Liver (tissue), 3 donors: ENCODE measurements at regions not wholly inside any gene's neighbourhood (a gene's known extent, or its start where the extent isn't known, plus 50 kb on each side); places are given as distances from the start of the nearest gene placed in this dataset.
"Not testable (repeated sequence)": the region's sequence is repeated elsewhere in the genome, so short reads cannot be mapped to it uniquely, and the experiment has no call there.

Experiments used
- EGR1 ChIP-seq, 2 donors: IDR thresholded peaks; 2 replicates each; pipeline ENCODE4 v1.6.1; 2016 to 2018; ENCODE audit warnings: antibody characterized with exemption in 2 of 2, low read depth in 2 of 2
- GABPA ChIP-seq, 2 donors: IDR thresholded peaks in 1 of 2; conservative IDR thresholded peaks in 1 of 2; 2 replicates each; pipeline ENCODE4 v1.6.1; 2016; ENCODE audit warnings: antibody characterized with exemption in 2 of 2, mild to moderate bottlenecking in 1 of 2, moderate library complexity in 1 of 2
- JUND ChIP-seq, 2 donors: IDR thresholded peaks; 2 replicates each; pipeline ENCODE4 v1.6.1; 2016; ENCODE audit warnings: antibody characterized with exemption in 2 of 2
- RAD21 ChIP-seq, 2 donors: IDR thresholded peaks; 2 replicates each; pipeline ENCODE4 v1.6.1; 2016; ENCODE audit warnings: antibody characterized with exemption in 2 of 2, mild to moderate bottlenecking in 2 of 2
- SP1 ChIP-seq: IDR thresholded peaks from 2 replicates; pipeline ENCODE4 v1.6.1; 2018; ENCODE audit warnings: antibody characterized with exemption, mild to moderate bottlenecking
- TF ChIP-seq, protein P1 (sequence below): IDR thresholded peaks from 2 replicates; pipeline ENCODE4 v1.6.1; 2016; ENCODE audit warnings: antibody characterized with exemption
- TF ChIP-seq, protein P2 (sequence below): fragments of 150-350 bp; IDR thresholded peaks from 2 replicates; pipeline ENCODE4 v1.5.1; 2017; ENCODE audit warnings: improper control_type of control experiment, low read depth, low read length; ENCODE audit not compliant: missing input control
- TF ChIP-seq, protein P3 (sequence below): IDR thresholded peaks from 2 replicates; pipeline ENCODE4 v1.6.1; 2016; ENCODE audit warnings: antibody characterized with exemption, mild to moderate bottlenecking
- donor health status: healthy.
- donor health status: healthy.

DNA sequence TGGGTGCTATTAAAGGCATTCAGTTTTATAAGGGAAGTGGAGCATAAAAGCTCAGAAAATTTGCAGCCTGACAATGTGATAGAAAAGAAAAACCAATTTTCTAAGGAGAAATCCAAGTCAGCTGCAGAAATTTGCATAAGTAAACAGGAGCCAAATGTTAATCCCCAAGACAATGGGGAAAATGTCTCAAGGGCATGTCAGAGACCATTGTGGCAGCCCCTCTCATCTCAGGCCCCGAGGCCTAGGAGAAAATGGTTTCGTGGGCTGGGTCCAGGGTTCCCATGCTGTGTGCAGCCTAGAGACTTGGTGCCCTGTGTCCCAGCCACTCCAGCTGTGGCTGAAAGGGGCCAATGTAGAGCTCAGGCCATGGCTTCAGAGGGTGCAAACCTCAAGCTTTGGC lies 150.8 kb upstream of the E2F7 start:
- TF ChIP-seq, protein P1, sequence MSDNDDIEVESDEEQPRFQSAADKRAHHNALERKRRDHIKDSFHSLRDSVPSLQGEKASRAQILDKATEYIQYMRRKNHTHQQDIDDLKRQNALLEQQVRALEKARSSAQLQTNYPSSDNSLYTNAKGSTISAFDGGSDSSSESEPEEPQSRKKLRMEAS, result not testable (repeated sequence)
- TF ChIP-seq, protein P2, sequence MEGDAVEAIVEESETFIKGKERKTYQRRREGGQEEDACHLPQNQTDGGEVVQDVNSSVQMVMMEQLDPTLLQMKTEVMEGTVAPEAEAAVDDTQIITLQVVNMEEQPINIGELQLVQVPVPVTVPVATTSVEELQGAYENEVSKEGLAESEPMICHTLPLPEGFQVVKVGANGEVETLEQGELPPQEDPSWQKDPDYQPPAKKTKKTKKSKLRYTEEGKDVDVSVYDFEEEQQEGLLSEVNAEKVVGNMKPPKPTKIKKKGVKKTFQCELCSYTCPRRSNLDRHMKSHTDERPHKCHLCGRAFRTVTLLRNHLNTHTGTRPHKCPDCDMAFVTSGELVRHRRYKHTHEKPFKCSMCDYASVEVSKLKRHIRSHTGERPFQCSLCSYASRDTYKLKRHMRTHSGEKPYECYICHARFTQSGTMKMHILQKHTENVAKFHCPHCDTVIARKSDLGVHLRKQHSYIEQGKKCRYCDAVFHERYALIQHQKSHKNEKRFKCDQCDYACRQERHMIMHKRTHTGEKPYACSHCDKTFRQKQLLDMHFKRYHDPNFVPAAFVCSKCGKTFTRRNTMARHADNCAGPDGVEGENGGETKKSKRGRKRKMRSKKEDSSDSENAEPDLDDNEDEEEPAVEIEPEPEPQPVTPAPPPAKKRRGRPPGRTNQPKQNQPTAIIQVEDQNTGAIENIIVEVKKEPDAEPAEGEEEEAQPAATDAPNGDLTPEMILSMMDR, result not testable (repeated sequence)
- not testable (repeated sequence) for TF ChIP-seq EGR1 (IDR thresholded peaks at IDR 0.05; ENCODE audit: low read depth in 2 of 2); GABPA (IDR thresholded peaks at IDR 0.05 in 1 of 2, conservative IDR thresholded peaks at IDR 0.05 in 1 of 2); JUND (IDR thresholded peaks at IDR 0.05); SP1; RAD21 (IDR thresholded peaks at IDR 0.05)
- TF ChIP-seq, protein P3, sequence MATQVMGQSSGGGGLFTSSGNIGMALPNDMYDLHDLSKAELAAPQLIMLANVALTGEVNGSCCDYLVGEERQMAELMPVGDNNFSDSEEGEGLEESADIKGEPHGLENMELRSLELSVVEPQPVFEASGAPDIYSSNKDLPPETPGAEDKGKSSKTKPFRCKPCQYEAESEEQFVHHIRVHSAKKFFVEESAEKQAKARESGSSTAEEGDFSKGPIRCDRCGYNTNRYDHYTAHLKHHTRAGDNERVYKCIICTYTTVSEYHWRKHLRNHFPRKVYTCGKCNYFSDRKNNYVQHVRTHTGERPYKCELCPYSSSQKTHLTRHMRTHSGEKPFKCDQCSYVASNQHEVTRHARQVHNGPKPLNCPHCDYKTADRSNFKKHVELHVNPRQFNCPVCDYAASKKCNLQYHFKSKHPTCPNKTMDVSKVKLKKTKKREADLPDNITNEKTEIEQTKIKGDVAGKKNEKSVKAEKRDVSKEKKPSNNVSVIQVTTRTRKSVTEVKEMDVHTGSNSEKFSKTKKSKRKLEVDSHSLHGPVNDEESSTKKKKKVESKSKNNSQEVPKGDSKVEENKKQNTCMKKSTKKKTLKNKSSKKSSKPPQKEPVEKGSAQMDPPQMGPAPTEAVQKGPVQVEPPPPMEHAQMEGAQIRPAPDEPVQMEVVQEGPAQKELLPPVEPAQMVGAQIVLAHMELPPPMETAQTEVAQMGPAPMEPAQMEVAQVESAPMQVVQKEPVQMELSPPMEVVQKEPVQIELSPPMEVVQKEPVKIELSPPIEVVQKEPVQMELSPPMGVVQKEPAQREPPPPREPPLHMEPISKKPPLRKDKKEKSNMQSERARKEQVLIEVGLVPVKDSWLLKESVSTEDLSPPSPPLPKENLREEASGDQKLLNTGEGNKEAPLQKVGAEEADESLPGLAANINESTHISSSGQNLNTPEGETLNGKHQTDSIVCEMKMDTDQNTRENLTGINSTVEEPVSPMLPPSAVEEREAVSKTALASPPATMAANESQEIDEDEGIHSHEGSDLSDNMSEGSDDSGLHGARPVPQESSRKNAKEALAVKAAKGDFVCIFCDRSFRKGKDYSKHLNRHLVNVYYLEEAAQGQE, result not testable (repeated sequence)
